ENCODE measurements at regions not wholly inside any gene's neighbourhood (a gene's known extent, or its start where the extent isn't known, plus 50 kb on each side); places are given as distances from the start of the nearest gene placed in this dataset.
A peak's percentile ranks its signal among the peaks of the same experiment; 100 is the strongest.
"Not testable (repeated sequence)": the region's sequence is repeated elsewhere in the genome, so short reads cannot be mapped to it uniquely, and the experiment has no call there.

DNA sequence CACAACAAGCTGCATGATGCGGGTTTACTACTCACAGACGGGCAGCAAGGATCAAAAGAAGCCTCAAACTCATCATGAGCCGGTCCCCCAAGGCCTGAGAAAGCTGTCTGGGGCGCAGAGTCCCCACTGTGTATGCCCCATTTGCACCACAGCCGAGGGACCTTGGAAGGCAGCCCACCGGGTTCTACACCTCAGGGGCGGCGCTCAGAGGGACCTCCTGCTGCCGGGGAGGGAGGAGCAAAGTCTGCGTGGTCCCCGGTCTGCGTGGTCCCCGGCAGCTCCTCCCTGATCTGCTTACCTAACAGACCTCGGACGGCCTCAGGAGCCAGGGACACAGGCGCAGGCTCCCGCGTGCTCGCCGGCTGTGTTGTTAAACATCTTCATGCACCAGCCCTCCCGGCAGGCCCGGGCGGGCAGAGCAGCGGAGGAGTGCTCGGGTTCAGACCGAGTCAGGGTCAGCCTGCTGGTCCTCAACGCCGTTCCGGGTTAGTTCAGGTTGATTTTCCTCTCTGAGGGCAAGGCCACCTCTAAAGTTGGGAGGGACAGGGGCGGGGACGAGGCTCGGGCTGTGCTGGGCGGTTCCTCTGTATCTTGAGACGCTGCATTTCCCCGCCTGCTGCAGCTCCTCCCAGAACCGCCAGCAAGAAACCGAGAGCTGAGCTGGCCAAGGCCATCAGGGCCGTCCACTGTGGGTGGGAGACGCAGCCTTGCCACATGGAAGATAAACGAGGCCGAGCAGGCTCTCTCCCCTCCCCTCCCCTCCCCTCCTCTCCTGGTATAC is 74.6 kb downstream of the MRPL36 start:
- H3K27me3 Mint-ChIP-seq = peaks cover 8% of the 10 kb centered on the region
- no peak overlapping the region for H3K27ac Mint-ChIP-seq

DNA sequence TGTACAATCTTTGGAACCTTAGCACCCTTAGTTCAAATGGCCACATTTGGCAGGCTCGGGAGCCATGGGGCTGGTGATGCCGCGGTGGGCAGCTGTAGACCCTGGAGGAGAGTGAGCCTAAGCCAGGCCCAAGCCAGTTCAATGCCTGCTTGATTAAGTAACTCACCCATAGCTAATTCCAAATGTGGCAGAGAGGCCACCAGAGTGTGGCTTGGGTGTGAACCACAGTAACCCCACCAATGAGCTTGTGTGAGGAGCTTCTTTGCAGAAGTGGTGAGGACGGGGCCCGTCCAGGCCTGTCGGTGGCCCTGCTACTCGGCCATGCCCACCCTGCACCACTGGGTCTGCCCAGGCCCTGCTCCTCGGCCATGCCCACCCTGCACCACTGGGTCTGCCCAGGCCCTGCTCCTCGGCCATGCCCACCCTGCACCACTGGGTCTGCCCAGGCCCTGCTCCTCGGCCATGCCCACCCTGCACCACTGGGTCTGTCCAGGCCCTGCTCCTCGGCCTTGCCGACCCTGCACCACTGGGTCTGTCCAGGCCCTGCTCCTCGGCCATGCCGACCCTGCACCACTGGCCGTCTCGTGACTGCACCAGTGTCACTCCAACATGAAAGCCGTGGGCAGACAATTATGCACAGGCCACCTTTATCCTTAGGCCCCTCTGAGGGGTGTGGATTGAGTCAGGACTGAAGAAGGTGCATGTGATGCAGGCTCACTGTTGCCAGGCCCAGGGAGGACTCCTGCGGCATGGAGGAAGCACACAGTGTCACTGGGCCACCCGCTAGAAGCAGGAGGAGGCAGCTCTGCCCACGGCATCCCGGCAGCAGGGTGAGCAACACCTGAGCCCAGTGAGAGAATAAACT is 75.4 kb downstream of the MRPL36 start:
- H3K27ac Mint-ChIP-seq = no peak overlapping the region
- peaks cover 3 to 13% (median 10%) of the 10 kb centered on the region in 3 donors for H3K9me3 Mint-ChIP-seq
- H3K4me3 Mint-ChIP-seq = no peak overlapping the region
- no peaks in the 10 kb centered on the region for H3K36me3 Mint-ChIP-seq
- peaks cover 8% of the 10 kb centered on the region for H3K27me3 Mint-ChIP-seq
- no peaks in the 10 kb centered on the region for H3K4me1 Mint-ChIP-seq

More for the DNA sequence above, 74.6 kb downstream of the MRPL36 start:
- H3K4me3 Mint-ChIP-seq = no peak overlapping the region
- peaks cover 0 to 5% (median 2%) of the 10 kb centered on the region in 3 donors for H3K9me3 Mint-ChIP-seq
- H3K36me3 Mint-ChIP-seq = no peaks in the 10 kb centered on the region
- no peaks in the 10 kb centered on the region for H3K4me1 Mint-ChIP-seq

DNA sequence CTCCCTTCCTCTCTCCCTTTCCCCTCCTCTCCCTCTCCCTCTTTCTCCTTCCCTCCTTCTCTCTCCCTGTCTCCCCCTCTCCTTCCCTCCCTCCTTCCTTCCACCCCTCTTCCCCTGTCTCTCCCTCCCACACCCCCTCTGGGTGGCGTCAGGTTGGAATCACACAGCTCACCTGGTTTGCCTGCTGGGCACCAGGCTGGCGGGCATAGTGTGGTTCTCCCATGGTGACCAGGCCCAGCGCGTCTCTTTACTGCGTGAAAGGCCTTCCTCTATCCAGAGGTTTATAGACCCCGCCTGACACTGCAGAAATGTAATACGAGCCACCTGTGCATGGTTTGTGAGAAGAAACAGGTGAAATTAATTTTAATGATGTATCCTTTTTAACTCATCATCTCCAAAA is 76.2 kb downstream of the MRPL36 start:
- H3K27ac Mint-ChIP-seq = no peak overlapping the region
- peaks cover 8% of the 10 kb centered on the region for H3K27me3 Mint-ChIP-seq
- peaks cover 5 to 20% (median 16%) of the 10 kb centered on the region in 3 donors for H3K9me3 Mint-ChIP-seq
- no peak overlapping the region for H3K4me3 Mint-ChIP-seq
- H3K36me3 Mint-ChIP-seq = no peaks in the 10 kb centered on the region
- no peaks in the 10 kb centered on the region for H3K4me1 Mint-ChIP-seq

DNA sequence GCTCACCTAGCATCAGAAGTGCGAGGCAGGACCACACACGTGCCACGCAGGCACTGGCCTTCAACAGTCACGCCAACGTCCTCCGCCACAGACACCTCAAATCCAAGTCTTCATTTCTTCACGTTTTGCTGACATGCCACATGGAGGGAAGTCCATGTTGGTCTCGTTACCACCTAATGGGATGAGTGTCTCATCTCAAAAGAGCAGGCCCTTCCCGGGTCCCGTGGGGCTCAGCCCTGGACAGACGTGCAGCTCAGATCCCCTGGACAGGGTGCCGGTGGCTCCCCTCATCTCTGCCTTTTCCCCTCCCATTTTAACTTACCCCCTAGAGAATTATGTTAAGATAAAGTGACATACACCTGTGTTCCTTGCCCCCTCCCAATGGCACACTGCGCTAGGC is 76.8 kb downstream of the MRPL36 start:
- Mint-ChIP-seq H3K36me3 (no peaks in the 10 kb centered on the region), H3K27ac (peak overlapping the region in 1 of 3 donors; percentile 59), H3K4me1 (no peaks in the 10 kb centered on the region), H3K27me3 (peaks cover 8% of the 10 kb centered on the region), H3K9me3 (peaks cover 5 to 25% (median 21%) of the 10 kb centered on the region in 3 donors), H3K4me3 (no peak overlapping the region)

DNA sequence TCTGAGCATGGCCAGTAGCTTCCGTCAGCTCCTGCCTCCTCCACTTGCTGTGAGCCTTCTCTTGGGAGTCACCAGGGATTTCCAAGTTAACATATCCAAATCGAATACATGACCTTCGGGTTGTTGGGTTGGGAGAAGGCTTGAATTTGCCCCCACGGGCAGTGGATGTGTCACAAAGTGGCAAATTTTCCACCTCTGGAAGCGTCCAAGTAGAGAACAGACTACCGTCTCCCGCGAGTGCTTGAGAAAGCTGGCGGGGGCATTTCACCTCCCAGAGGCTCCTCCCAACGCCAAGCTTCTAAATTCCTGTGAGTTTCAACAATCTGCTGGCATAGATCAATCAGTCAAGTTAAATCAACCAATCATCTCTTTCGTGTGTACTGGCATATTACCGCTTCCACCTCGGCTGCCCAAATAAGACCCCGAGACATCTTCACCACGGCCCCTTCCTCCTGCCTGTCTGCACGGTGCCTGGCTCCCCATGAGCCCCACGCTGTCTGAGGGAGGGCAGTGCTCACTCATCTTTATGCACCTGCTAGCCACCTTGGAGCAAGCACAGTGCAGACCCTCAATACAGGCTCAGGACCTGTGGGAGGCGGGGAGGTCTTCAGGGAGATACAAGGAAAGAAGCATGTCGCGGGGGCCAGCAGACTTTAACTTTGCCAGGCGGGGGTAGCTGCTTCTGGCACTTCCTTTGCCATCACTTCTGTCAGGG is 79.1 kb downstream of the MRPL36 start:
- H3K4me3 Mint-ChIP-seq = no peak overlapping the region
- H3K4me1 Mint-ChIP-seq = no peaks in the 10 kb centered on the region
- H3K36me3 Mint-ChIP-seq = no peaks in the 10 kb centered on the region
- H3K27me3 Mint-ChIP-seq = peaks cover 4% of the 10 kb centered on the region
- H3K9me3 Mint-ChIP-seq = peaks cover 5 to 25% (median 24%) of the 10 kb centered on the region in 3 donors
- H3K27ac Mint-ChIP-seq = no peak overlapping the region

DNA sequence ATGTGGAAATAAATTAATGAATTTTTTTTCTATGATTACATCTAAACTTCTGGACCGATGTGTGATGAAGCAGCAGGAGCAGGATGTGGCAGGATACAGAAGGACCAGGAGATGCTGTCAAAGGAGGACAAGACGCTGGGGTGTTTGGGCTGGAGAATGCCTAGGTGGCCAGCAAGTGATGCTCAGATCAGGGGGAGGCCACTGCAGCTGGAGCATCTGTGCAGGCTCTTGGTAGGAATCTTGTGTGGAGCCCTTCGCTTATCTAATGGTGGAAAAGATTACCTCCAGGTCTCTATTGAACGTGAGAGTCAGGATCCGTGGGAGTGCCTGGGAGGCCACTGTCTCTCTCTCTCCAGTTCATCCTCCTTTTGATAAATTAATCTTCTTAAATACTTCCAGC is 79.8 kb downstream of the MRPL36 start:
- Mint-ChIP-seq H3K27ac (no peak overlapping the region), H3K27me3 (no peaks in the 10 kb centered on the region)

DNA sequence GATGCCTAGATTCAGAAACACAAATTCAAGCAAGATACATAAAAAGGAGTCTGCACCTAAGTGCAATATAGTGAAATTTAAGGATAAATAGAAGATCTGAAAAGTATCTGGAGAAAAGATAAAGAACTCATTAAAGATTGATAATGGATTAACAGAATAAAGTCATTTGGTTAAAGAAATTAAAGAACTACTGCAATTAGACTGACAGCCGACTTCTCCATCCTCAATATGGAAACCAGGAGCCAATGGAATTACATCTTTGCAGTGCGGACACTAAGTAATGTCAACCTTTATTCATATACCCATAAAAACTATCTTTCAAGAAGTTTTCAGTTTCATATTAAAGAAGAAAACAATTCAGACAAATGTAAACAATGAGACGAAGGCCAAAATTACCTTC is 81.0 kb downstream of the MRPL36 start:
- no peaks in the 10 kb centered on the region for H3K27me3 Mint-ChIP-seq
- no peak overlapping the region for H3K27ac Mint-ChIP-seq
- H3K9me3 Mint-ChIP-seq = peaks cover 5 to 25% (median 24%) of the 10 kb centered on the region in 3 donors
- peak overlapping the region in 1 of 4 donors; percentile 10 for H3K4me3 Mint-ChIP-seq
- no peaks in the 10 kb centered on the region for H3K4me1 Mint-ChIP-seq
- no peaks in the 10 kb centered on the region for H3K36me3 Mint-ChIP-seq

More for the DNA sequence above, 79.8 kb downstream of the MRPL36 start:
- Mint-ChIP-seq H3K4me3 (peak overlapping the region in 1 of 4 donors; percentile 51), H3K4me1 (no peaks in the 10 kb centered on the region), H3K36me3 (no peaks in the 10 kb centered on the region), H3K9me3 (peaks cover 5 to 25% (median 24%) of the 10 kb centered on the region in 3 donors)

DNA sequence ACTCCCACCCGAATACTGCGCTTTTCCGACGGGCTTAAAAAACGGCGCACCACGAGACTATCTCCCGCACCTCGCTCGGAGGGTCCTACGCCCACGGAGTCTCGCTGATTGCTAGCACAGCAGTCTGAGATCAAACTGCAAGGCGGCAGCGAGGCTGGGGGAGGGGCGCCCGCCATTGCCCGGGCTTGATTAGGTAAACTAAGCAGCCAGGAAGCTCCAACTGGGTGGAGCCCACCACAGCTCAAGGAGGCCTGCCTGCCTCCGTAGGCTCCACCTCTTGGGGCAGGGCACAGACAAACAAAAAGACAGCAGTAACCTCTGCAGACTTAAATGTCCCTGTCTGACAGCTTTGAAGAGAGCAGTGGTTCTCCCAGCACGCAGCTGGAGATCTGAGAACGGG is 89.5 kb downstream of the MRPL36 start:
- H3K9me3 Mint-ChIP-seq, H3K4me1 Mint-ChIP-seq, H3K27ac Mint-ChIP-seq, H3K36me3 Mint-ChIP-seq: not testable (repeated sequence)
- Mint-ChIP-seq H3K4me3 (peak overlapping the region in 2 of 4 donors; percentile 41 to 89), H3K27me3 (peaks cover 18% of the 10 kb centered on the region)

DNA sequence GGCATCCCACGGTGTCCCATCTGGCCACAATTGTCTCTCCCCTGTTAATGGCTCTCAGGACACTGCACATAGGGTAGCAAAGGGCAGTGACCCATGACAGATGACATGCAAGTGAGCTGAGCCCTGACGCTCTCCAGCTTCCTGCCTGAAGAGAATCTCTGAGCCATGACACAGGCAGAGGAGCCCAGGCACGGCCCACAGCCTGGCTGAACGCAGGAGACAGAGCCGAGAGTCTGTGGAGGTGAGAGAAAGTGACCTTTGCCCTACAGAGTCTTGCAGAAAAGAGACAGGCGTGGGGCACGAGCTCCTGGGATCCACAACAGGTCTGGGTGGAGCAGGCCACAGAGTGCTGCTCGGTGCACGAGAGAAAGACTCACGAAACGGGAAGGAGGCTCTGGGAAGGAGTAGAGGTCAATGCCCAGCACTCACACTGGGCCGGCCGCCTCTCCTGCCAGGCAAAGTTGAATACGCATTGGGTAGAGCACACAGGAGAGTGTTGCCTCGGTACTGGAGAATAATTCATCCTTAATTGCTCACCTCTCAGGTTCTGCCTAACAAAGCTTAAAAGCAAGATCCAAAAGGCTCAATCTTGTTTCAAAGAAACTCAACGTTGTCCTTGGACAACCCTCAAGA is 90.3 kb downstream of the MRPL36 start:
- Mint-ChIP-seq H3K27me3 (peaks cover 19% of the 10 kb centered on the region), H3K27ac (no peak overlapping the region), H3K36me3 (no peaks in the 10 kb centered on the region), H3K4me1 (peaks cover 0 to 10% (median 9%) of the 10 kb centered on the region in 3 donors), H3K4me3 (peak overlapping the region in 2 of 4 donors; percentile 41 to 89), H3K9me3 (peaks cover 0 to 4% (median 0%) of the 10 kb centered on the region in 3 donors)

DNA sequence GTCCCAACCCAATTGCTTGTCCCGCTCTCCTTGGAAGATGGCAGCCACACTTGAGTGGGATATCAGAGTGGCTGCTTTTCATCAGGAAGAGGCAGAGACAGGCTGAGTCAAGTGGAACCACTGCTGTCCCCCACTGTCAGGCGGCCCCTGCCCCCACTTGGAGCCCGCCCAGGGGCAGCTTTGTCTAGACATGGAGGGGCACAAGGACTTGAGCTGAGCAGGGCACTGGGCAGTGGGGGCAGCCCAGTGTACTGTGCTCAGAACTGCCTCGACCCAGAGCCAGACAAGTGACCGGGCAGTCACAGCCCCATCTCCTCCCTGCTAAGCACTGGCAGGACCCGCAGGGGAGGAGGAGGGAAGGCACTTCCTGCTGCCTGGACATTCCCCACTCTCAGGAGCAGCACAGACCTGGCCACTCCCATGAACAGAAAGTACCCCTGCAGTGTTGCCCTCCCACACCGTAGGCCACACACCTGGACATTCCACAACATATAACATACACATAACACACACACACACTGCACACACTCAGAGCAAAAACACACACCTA is 91.0 kb downstream of the MRPL36 start:
- H3K4me3 Mint-ChIP-seq = peak overlapping the region in 1 of 4 donors; percentile 27

DNA sequence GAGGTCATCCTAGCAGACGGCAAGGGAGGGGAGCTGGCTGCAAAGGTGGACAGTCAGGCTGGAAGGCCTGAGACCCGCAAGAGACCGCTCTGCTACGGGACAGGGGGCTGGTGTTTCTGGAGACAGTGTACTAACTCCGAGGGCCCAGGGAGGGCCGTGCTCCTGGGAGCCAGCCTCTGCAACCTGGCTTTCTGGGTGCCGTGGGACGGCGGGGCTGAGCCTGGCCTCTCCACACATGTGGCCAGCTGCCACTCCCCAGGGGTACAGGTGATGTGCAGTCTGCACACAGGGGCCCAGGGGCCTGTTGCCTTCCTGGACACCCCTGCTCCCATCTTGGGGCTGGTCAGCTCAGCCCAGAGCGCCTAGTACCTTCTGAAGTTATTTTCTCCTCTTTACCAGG is 92.2 kb downstream of the MRPL36 start:
- peaks cover 25% of the 10 kb centered on the region for H3K27me3 Mint-ChIP-seq
- H3K36me3 Mint-ChIP-seq = no peaks in the 10 kb centered on the region
- peaks cover 0 to 10% (median 9%) of the 10 kb centered on the region in 3 donors for H3K4me1 Mint-ChIP-seq
- H3K9me3 Mint-ChIP-seq = peaks cover 0 to 4% (median 0%) of the 10 kb centered on the region in 3 donors
- H3K27ac Mint-ChIP-seq = peak overlapping the region in 1 of 3 donors; percentile 18
- H3K4me3 Mint-ChIP-seq = peak overlapping the region in 1 of 4 donors; percentile 8

More for the DNA sequence above, 91.0 kb downstream of the MRPL36 start:
- Mint-ChIP-seq H3K27me3 (peaks cover 19% of the 10 kb centered on the region), H3K9me3 (peaks cover 0 to 4% (median 0%) of the 10 kb centered on the region in 3 donors), H3K27ac (no peak overlapping the region), H3K4me1 (peaks cover 0 to 10% (median 9%) of the 10 kb centered on the region in 3 donors), H3K36me3 (no peaks in the 10 kb centered on the region)

DNA sequence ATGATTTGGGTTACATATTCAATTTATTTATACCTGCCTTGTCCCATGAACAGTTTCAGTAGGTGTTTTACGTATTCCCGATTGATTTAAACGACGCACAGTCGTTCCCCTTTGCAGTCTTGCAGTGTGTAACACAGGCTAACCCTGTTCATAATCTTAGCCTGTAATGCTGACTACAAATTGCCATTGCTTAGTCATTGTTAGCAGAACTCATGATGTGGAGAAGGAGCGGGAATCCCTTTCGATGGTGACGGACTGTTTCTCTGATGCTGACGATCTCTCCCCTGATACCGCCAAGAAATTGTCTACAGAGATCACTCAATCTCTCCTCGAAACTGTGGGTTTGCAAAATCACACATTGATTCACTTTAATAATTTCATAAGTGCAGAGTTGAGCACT is 93.2 kb downstream of the MRPL36 start:
- peaks cover 0 to 4% (median 0%) of the 10 kb centered on the region in 3 donors for H3K9me3 Mint-ChIP-seq
- H3K4me3 Mint-ChIP-seq = no peak overlapping the region
- peaks cover 0 to 10% (median 9%) of the 10 kb centered on the region in 3 donors for H3K4me1 Mint-ChIP-seq
- H3K36me3 Mint-ChIP-seq = no peaks in the 10 kb centered on the region
- peaks cover 32% of the 10 kb centered on the region for H3K27me3 Mint-ChIP-seq
- no peak overlapping the region for H3K27ac Mint-ChIP-seq

DNA sequence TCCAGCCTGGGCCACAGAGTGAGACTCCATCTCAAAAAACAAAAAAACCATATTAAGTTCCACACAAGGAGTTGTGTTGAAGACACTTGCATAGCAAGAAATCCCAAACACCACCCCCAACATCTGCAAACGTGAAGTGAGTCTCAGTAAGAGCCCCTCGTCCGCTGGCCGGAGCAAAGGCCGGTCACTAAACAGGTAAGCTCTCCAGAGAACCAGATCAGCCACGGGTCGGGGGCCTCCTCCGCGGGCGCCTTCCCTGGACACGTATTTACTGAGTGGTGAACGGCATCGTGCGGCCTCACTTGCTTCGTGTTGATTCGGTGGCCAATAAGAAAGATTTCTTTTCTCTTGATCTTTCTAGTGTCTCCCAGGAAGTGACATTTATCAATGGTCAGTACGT is 93.6 kb downstream of the MRPL36 start:
- H3K27ac Mint-ChIP-seq = no peak overlapping the region
- H3K36me3 Mint-ChIP-seq = no peaks in the 10 kb centered on the region
- peaks cover 0 to 4% (median 0%) of the 10 kb centered on the region in 3 donors for H3K9me3 Mint-ChIP-seq
- H3K4me3 Mint-ChIP-seq = no peak overlapping the region
- peaks cover 0 to 10% (median 9%) of the 10 kb centered on the region in 3 donors for H3K4me1 Mint-ChIP-seq
- peaks cover 32% of the 10 kb centered on the region for H3K27me3 Mint-ChIP-seq

DNA sequence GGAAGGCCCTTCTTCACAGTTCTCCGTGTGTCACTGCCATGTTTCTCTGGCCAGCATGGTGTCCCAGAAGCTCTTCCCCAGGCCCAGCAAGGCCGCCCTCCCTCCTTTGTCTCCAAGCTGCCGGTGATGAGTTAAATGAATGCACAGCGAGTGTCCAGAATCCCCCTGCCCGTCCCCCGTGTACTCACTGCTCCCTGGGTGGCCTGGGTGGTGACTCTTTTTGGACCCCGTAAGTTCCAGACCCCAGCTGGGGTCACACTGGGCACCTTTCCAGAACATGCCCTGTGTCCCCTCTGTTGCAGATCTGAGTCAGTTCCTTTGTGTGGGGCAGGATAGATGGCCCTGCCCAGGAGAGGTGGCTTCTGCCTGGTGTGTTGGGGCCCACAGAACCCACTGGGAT is 95.0 kb downstream of the MRPL36 start:
- peaks cover 0 to 4% (median 0%) of the 10 kb centered on the region in 3 donors for H3K9me3 Mint-ChIP-seq
- peaks cover 33% of the 10 kb centered on the region for H3K27me3 Mint-ChIP-seq
- H3K36me3 Mint-ChIP-seq = no peaks in the 10 kb centered on the region
- peak overlapping the region in 1 of 3 donors; percentile 74 for H3K27ac Mint-ChIP-seq
- H3K4me3 Mint-ChIP-seq = no peak overlapping the region
- H3K4me1 Mint-ChIP-seq = peaks cover 0 to 9% (median 9%) of the 10 kb centered on the region in 3 donors
